ENCODE measurements at regions not wholly inside any gene's neighbourhood (a gene's known extent, or its start where the extent isn't known, plus 50 kb on each side); places are given as distances from the start of the nearest gene placed in this dataset.

DNA sequence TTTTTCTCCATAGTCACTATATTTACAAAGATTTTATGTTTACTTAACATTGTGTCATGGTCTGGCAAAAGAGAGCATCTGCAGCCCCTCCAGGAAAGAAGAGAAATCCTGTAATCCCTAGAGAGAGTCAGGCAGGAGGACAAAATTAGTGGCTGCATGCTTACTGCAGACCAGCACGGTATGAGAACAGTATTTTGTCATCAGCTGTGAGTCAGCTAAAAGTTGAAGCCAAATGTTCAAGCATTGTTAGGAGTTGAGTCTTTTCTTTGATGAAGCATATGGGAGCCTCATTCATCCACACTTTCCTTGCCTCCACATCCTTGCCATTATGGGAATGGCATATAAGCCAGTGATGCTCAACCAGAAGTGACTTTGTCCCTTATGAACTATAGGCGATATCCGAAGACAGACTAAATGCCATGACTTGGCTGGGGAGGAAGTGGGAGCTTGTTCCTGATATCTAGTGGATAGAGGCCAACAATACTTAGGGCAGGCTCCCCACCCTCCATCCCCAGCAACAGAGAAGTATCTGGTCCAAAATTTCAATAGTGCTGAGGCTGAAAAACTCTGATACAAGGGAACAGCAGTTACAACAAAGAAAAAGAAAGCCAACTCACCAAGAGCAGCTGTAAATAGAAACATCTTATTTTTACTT lies 112.0 kb upstream of the OR5AK2 start:
- no peak overlapping the region for H3K4me3 ChIP-seq
- no peak for DNase-seq
- TF ChIP-seq, protein P1, sequence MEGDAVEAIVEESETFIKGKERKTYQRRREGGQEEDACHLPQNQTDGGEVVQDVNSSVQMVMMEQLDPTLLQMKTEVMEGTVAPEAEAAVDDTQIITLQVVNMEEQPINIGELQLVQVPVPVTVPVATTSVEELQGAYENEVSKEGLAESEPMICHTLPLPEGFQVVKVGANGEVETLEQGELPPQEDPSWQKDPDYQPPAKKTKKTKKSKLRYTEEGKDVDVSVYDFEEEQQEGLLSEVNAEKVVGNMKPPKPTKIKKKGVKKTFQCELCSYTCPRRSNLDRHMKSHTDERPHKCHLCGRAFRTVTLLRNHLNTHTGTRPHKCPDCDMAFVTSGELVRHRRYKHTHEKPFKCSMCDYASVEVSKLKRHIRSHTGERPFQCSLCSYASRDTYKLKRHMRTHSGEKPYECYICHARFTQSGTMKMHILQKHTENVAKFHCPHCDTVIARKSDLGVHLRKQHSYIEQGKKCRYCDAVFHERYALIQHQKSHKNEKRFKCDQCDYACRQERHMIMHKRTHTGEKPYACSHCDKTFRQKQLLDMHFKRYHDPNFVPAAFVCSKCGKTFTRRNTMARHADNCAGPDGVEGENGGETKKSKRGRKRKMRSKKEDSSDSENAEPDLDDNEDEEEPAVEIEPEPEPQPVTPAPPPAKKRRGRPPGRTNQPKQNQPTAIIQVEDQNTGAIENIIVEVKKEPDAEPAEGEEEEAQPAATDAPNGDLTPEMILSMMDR (IDR thresholded peaks at IDR 0.05): no peak
- no peak overlapping the region for H3K27ac ChIP-seq
- no peaks in the 10 kb centered on the region for H3K36me3 ChIP-seq
- no peaks in the 10 kb centered on the region for H3K4me1 ChIP-seq
- no peaks in the 10 kb centered on the region for H3K27me3 ChIP-seq
- H3K9me3 ChIP-seq: no peaks in the 10 kb centered on the region
- intact Hi-C loops (cut with DNase I; ENCODE audit: low total_unique reads): no loop called here

DNA sequence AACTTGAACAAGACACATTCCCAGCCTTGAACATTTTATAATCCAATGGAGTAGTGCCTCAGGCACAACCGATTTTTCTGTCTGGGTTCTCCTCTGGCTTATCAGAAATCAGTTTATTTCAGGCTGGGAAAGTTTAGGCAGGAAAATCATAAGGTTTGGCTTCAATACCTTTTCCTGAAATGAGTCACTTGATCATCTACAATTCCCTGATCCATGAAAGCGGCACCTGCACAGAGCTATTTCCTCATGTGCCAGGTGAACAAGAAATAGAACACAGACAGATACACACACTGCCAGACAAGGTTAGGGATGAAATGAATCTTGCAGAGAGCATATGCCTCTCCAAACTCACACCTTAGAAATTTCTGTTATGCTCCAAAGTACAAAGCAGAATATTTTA lies 106.7 kb upstream of the OR9G4 start:
- H3K36me3 ChIP-seq: no peaks in the 10 kb centered on the region
- DNase-seq: no peak
- no peak overlapping the region for H3K27ac ChIP-seq
- TF ChIP-seq, protein P1 (IDR thresholded peaks at IDR 0.05): no peak
- H3K4me1 ChIP-seq: no peaks in the 10 kb centered on the region
- no peaks in the 10 kb centered on the region for H3K27me3 ChIP-seq
- intact Hi-C loops (cut with DNase I; ENCODE audit: low total_unique reads): no loop called here
- no peaks in the 10 kb centered on the region for H3K9me3 ChIP-seq
- H3K4me3 ChIP-seq: no peak overlapping the region

DNA sequence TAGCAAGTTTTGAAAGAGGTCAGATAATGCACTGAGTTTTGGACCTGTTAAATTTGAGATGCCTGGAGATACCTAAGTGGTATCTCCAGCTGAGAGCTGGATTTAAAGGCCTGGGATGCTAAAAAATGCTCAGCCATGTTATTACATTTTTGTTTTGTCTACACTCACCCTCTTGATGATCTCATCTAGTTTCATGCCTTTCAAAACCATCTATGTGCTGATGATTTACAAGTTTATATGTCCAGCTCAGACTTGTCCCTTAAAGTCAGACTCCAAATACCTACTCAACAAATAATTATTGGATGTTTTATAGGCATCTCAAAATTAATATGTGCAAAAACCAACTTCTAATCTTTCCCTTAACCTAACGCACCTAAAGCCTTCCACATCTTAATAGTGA lies 103.6 kb upstream of the OR9G4 start:
- DNase-seq: no peak
- H3K9me3 ChIP-seq: no peaks in the 10 kb centered on the region
- intact Hi-C loops (cut with DNase I; ENCODE audit: low total_unique reads): no loop called here
- H3K27ac ChIP-seq: no peak overlapping the region
- H3K4me3 ChIP-seq: no peak overlapping the region
- no peaks in the 10 kb centered on the region for H3K4me1 ChIP-seq
- H3K27me3 ChIP-seq: no peaks in the 10 kb centered on the region
- H3K36me3 ChIP-seq: no peaks in the 10 kb centered on the region
- TF ChIP-seq, protein P1 (IDR thresholded peaks at IDR 0.05): no peak

DNA sequence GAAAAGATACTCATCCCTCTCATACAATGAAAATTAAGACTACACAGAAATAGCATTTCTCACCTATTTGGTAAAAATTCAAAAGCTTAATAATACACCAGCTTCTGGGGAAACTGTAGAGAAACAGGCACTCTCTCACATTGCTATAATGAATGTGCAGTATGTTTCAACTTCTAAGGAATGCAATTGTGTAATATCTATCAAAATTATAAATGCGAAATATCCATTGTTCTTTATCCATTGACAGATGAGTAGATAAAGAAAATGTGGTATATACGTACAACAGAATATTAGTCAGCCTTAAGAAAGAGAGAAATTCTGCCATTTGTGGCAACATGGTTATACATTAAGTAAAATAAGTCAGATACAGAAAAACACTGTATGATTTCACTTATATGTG lies 101.4 kb upstream of the OR9G4 start:
- H3K36me3 ChIP-seq: no peaks in the 10 kb centered on the region
- no peak for DNase-seq
- peaks cover 0 to 6% of the 10 kb centered on the region in 2 donors for H3K27me3 ChIP-seq
- intact Hi-C loops (cut with DNase I; ENCODE audit: low total_unique reads): loop anchor here (10.0 kb wide), 1 partner anchor 505 kb away; no protein-coding TSS in a partner anchor
- no peak overlapping the region for H3K27ac ChIP-seq
- H3K4me1 ChIP-seq: no peaks in the 10 kb centered on the region
- H3K9me3 ChIP-seq: no peaks in the 10 kb centered on the region
- no peak overlapping the region for H3K4me3 ChIP-seq
- TF ChIP-seq, protein P1 (IDR thresholded peaks at IDR 0.05): no peak

DNA sequence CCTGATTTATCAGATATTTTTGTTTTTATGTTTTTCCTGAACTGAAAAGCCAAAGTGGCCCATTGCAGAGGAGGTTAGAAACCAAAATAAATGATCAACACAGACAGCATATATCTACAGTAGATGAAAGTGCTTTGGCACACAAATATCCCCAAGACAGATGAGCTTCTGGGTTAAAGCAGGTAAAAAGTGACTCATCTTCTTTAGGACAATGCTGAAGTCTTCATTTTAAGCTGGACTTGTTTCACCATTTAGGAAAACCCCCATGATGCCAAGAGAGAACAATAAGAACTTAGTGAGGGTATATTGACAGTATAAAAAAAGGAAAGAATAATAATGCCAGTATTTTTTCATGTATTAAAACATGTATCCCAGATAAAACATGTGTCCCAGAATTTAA lies 100.8 kb upstream of the OR9G4 start:
- intact Hi-C loops (cut with DNase I; ENCODE audit: low total_unique reads): loop anchor here (10.0 kb wide), 1 partner anchor 506 kb away; no protein-coding TSS in a partner anchor
- Histone ChIP-seq H3K27me3 (peaks cover 0 to 6% of the 10 kb centered on the region in 2 donors), H3K4me1 (no peaks in the 10 kb centered on the region), H3K27ac (no peak overlapping the region), H3K9me3 (no peaks in the 10 kb centered on the region), H3K36me3 (no peaks in the 10 kb centered on the region), H3K4me3 (no peak overlapping the region)
- TF ChIP-seq, protein P1 (IDR thresholded peaks at IDR 0.05): no peak
- DNase-seq: no peak
